ENCODE measurements at regions not wholly inside any gene's neighbourhood (a gene's known extent, or its start where the extent isn't known, plus 50 kb on each side); places are given as distances from the start of the nearest gene placed in this dataset.

- TF ChIP-seq CTCF (IDR thresholded peaks at IDR 0.05; ENCODE audit: low read length), result no peak
- TF ChIP-seq EZH2 (optimal IDR thresholded peaks at IDR 0.05; ENCODE audit: low read depth, low read length), result no peak
- no peak for TF ChIP-seq EZH2phosphoT487 (IDR thresholded peaks at IDR 0.05; ENCODE audit: low read length)
Observed at GRCh38 chr1:239717097-239717917, 330.9 kb downstream of the CHRM3 start.
